HG02759 (cell line): ENCODE measurements at regions not wholly inside any gene's neighbourhood (a gene's known extent, or its start where the extent isn't known, plus 50 kb on each side); places are given as distances from the start of the nearest gene placed in this dataset.
"Not testable (repeated sequence)": the region's sequence is repeated elsewhere in the genome, so short reads cannot be mapped to it uniquely, and the experiment has no call there.

Source experiments
- ATAC-seq: cut with Tn5 transposase; IDR thresholded peaks from one replicate; pipeline ENCODE4 v1.9.1; 2021; ENCODE audit warnings: mild to moderate bottlenecking, moderate library complexity; ENCODE audit not compliant: unreplicated experiment

- no peak for ATAC-seq
These were observed 1364.3 kb downstream of the EFNA5 start for GRCh38 chr5:106306313-106307028.

- no peak for ATAC-seq
These were observed 1366.8 kb downstream of the EFNA5 start for GRCh38 chr5:106303911-106304310.

- ATAC-seq, result no peak
These were observed 1378.1 kb downstream of the EFNA5 start for GRCh38 chr5:106292654-106293053.

GRCh38 chr5:106290841-106291240, 1379.9 kb downstream of the EFNA5 start:
- ATAC-seq, result no peak

GRCh38 chr5:106288979-106289378, 1381.8 kb downstream of the EFNA5 start:
- ATAC-seq, result no peak

GRCh38 chr5:106277540-106278096, 1393.1 kb downstream of the EFNA5 start:
- no peak for ATAC-seq

GRCh38 chr5:106269252-106269843, 1401.4 kb downstream of the EFNA5 start:
- no peak for ATAC-seq

GRCh38 chr5:106267256-106267655, 1403.5 kb downstream of the EFNA5 start:
- ATAC-seq, result no peak

- ATAC-seq, result no peak
These were observed 1408.3 kb downstream of the EFNA5 start for GRCh38 chr5:106262395-106262794.

GRCh38 chr5:106259431-106260090, 1411.2 kb downstream of the EFNA5 start:
- ATAC-seq, result not testable (repeated sequence)

GRCh38 chr5:106258591-106259125, 1412.1 kb downstream of the EFNA5 start:
- no peak for ATAC-seq

GRCh38 chr5:106254784-106255183, 1416.0 kb downstream of the EFNA5 start:
- no peak for ATAC-seq

GRCh38 chr5:106246044-106246745, 1424.5 kb downstream of the EFNA5 start:
- not testable (repeated sequence) for ATAC-seq

GRCh38 chr5:106241409-106241808, 1429.3 kb downstream of the EFNA5 start:
- ATAC-seq, result no peak

- no peak for ATAC-seq
These were observed 1464.7 kb downstream of the EFNA5 start for GRCh38 chr5:106205916-106206571.

- ATAC-seq, result no peak
These were observed 1468.7 kb downstream of the EFNA5 start for GRCh38 chr5:106202035-106202434.

GRCh38 chr5:106200971-106201370, 1469.8 kb downstream of the EFNA5 start:
- ATAC-seq, result no peak

GRCh38 chr5:106195679-106196474, 1474.9 kb downstream of the EFNA5 start:
- ATAC-seq, result no peak

- no peak for ATAC-seq
These were observed 1481.5 kb downstream of the EFNA5 start for GRCh38 chr5:106189121-106189809.
